ENCODE measurements at regions not wholly inside any gene's neighbourhood (a gene's known extent, or its start where the extent isn't known, plus 50 kb on each side); places are given as distances from the start of the nearest gene placed in this dataset.

DNA sequence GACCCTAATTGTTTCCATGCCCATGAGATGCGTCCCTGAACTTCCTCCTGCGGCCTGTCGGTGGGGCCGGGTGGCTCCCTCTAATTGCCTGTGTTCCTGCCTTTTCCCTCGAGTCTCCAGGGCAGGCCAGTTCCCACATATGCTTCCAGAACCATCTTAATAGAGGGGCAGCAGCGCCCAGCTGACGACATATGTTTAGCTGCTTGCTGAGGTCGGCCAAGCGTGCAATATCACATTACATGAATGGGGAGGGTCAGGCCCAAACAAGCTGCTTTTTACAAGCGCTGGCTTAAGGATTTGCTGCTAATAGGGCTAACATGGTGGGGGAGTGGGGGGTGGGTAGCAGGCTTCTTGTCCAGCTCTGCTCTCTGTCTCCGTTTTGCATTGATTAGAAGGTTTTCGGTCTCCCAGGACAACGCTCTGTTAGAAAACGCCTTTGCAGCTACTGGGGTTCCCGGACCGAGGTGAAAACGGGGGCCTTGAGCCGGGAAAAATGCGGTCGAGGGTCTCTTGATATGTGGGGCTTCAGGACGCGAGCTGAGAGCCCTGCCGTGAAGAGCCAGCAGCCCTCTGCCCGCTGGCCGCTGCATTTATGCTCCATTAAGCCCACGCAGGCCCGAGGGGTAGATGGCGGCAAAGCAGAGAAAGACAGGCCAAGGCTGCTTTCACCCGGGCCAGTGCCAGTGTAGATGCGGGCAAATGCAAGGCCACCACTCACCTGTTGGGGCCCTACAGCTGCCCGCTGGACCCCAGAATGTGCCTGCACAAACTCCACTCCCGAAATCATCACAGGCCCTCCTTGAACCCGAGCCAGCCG, 308.5 kb downstream of the BMP7 start:
- intact Hi-C loops (cut with DNase I), result no loop called here
- no peak for ATAC-seq (ENCODE audit: poor library complexity)
- no peak for DNase-seq

DNA sequence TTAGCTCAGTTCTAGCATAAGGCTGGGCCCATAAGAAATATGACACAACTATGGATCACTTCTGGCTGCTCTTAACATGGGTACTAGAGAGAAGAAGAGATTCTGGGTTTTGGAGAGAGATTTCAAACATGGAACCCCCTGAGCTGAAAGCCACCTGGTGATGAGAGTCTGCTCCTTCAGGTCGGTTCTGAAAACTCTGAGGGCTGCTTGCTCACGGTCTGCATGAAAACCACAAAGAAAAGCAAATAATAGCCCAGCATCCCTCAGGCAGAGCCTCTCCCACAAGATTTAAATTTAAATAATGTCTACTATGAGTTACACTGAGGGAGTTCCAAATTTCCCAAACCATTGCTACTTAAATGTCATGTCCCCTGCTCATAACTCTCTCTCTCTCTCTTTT, 301.5 kb downstream of the BMP7 start:
- DNase-seq (no peak), ATAC-seq (ENCODE audit: poor library complexity) (no peak)
- intact Hi-C loops (cut with DNase I), result no loop called here

DNA sequence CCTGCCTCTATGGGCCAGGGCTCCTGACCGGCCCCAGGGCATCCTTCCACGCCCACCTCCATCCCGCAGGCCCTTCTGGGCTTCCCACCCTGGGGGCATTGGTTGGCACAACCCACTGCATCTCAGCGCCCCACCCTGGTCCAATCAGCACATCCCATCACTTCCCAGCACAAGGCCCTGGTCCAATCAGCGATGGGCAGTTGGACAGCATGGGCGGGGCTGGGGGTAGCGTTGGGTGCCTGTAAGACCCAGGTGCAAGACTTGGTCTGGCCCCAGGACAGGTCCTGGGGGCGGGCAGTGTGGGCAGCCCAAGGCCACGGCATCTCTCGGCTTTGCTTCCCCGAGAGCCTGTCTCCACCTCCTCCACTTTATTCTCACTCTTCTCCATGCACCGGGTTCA, 298.5 kb downstream of the BMP7 start:
- ATAC-seq (ENCODE audit: poor library complexity) (no peak), DNase-seq (no peak)
- intact Hi-C loops (cut with DNase I), result no loop called here

DNA sequence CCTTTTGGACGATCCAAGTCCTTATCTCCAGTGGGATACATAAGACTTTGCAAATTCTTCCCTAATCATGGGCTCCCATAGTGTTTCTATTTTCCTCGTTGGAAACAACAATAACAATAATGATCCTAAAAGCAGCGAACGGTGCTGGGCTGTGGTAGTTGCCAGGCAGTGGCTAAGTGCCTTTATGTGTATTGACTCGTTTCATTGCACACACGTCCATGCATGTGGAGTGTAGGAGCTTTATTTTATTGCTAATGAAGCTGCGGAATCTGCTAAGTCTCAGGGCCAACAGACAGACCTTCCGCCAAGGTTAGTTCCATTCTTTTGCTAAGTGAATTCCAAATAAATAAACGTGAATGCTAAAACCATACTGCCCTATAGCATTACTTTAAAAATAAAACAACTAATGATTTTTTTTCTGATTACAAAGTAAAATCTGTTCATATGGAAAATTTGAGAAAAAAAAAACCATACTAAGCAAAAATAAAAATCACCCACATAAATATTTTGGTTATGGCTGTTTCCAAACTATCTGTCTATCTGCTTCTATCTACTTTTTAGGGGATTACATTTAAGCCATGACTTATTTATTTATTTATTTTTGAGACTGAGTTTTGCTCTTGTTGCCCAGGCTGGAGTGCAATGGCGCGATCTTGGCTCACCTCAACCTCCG, 297.9 kb downstream of the BMP7 start:
- DNase-seq (no peak), ATAC-seq (ENCODE audit: poor library complexity) (no peak)
- intact Hi-C loops (cut with DNase I), result no loop called here

DNA sequence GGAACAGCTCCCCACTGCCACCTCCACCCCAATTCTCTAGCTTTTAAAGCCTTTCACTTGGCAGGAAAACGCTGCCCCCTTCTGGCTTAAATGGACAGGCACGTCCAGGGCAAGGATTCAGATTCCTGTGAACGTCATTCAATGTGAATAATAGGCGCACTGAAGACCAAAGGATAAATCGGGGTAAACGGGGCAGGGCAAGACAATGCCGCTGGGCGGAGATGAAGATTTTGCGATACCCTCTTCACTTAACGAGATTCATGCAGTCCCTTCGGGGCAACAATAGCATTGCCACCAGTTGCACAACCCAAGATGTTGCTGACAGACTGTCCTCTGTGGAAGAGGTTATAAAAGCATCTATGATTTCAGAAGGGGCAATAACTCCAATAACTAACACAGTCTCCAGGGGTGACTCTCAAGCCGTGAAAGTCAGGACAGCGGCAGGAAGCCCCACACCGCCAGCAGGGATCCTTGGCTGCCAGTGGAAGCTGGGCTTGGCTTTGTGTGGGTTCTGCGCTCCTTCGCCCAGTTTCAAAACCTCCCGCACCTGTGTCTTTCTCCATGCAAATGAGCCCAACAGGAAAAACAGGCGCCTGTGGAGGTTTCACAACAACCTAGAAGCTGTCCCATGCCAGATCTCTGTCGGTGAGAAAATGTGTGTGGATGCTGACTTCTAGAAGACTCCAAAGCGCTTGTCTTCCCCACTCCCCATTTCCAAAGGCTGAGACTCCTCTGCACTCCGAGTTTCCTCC, 291.8 kb downstream of the BMP7 start:
- intact Hi-C loops (cut with DNase I), result no loop called here

DNA sequence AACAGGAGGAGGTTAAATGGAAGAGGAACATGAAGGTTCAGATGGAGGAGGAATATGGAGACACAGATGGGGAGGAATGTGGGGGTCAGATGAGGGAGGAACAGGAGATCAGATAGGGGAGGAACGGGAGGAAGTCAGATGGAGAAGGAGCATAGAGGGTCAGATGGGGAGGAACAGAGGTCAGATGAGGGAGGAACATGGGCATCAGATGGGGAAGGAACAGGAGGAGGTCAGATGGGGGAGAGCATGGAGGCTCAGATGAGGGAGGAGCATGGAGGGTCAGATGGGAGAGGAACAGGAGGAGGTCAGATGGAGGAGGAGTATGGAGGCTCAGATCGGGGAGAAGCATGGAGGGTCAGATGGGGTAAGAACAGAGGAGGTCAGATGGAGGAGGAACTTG, 290.6 kb downstream of the BMP7 start:
- no peak for DNase-seq
- ATAC-seq (ENCODE audit: poor library complexity), result no peak
- intact Hi-C loops (cut with DNase I), result no loop called here

More for the DNA sequence above, 291.8 kb downstream of the BMP7 start:
- no peak for ATAC-seq (ENCODE audit: poor library complexity)
- DNase-seq, result no peak

DNA sequence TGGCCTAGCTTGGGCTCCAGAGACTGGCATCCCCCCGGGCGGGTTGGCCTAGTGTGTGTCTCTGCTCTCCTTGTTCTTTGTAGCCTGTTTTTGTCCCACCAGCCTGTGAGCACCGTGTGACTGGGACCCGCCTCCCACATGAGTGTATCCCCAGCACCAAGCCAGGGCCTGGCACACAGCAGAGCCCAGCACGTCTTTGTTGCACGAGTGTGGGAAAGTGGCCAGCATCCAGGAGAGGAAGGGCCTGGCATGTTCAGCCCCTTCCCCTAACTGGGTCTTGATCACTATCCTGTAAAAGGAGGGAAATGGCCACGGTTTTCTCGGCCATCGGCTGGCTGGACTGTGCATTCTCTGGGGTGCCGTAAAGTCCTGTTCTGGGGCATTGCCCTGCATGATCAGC, 290.1 kb downstream of the BMP7 start:
- no peak for DNase-seq
- no peak for ATAC-seq (ENCODE audit: poor library complexity)
- intact Hi-C loops (cut with DNase I), result no loop called here

DNA sequence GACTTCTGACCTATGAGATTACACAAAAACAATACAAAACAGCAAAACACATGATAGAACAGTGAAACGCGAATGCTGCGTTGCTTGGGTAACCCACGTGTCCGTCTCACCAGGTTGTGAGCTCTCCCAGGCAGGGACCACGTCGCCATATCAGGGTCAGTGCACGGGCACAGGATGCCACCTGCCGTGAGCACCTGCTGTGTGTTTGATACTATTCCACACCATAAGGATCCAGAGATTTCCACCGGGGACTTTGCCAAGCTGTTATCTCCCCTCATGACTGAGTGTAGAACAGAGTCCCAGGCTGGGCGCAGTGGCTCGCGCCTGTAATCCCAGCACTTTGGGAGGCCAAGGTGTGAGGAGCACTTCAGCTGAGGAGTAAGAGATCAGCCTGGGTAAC, 288.0 kb downstream of the BMP7 start:
- intact Hi-C loops (cut with DNase I), result no loop called here
- DNase-seq (no peak), ATAC-seq (ENCODE audit: poor library complexity) (no peak)

DNA sequence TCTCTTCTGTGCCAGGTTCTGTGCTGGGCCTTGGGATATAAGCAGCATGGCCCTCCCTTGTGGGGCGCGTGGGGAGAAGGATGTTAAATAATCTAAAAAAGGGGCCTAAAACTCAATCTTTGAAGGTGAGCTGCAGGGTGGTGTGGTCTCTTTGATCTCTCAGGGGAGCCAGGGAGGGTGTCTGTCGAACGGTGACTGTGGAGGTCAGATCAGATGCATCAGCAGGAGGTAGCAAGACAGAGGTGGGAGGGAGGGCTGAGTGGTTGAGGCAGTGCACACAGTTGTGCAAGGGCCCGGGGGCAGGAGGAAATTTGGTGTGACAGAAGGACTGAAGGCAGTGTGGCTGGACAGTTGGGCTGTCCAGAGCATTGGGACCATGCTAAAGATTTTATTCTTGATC, 287.3 kb downstream of the BMP7 start:
- intact Hi-C loops (cut with DNase I), result no loop called here
- ATAC-seq (ENCODE audit: poor library complexity), result no peak
- no peak for DNase-seq

DNA sequence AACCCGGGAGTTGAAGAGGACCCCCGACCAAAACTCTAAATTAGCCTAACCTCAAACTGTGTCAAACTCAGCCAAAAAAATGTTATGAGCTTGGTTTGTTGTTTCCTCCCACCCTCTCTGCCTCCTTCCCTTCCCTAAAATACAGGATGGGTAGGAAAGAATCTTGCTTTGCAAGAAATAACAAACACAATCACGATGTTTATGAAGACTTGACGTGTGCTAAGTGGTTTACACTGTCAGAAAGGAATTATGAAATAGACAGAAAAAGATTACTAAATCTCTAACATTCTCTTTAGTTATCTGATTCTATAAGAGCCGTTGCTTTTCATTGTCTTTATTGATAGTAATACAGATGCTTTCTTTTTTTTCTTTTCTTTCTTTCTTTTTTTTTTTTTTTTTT, 285.1 kb downstream of the BMP7 start:
- no peak for ATAC-seq (ENCODE audit: poor library complexity)
- intact Hi-C loops (cut with DNase I), result no loop called here

DNA sequence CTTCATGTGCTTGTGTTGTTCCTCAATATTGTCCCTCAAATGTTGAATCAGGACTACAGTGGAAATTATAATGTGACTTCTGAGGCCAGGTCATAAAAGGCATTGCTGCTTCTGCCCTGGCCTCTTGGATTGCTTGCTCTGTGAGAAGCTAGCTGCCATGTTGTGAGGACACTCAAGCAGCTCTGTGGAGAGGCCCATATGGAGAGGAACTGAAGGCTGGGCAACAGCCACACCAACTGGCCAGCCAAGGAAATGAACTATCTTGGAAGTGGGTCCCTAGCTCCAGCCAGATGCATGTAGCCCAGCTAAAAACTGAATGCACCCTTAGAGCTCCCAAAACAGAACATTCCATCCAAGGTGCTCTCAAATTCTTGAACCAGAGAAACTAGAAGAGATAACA, 282.6 kb downstream of the BMP7 start:
- ATAC-seq (ENCODE audit: poor library complexity) (no peak), DNase-seq (no peak)
- intact Hi-C loops (cut with DNase I), result no loop called here

More for the DNA sequence above, 285.1 kb downstream of the BMP7 start:
- no peak for DNase-seq

DNA sequence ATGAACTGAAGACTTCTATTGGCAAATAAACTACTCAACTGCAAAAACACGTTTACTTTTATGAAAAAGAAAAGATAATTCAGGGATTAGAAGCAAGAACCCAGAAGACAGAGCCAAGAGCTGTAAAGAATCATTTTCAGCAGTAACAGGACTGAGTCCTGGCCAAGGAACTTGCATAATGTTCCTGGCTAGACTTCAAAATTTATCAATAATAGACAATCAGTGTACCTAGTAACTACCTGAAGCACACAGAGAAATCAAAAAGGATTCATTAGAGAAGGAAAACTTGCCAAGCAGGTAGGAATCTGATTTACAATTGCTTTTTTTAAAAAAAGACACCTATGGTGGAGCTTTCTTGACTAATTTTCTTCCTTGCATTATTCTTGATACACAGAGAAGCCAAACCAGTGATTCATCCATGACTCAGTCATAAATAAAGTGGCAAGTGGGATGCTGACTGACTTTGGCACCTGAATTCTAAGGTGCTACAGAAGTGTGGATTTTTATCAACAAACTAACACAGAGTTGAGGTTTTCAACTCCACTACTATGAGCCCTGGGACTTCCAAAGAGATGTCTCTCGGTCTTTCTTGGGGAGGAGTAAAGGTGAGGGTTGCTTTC, 281.3 kb downstream of the BMP7 start:
- DNase-seq (no peak), ATAC-seq (ENCODE audit: poor library complexity) (no peak)
- intact Hi-C loops (cut with DNase I), result no loop called here

DNA sequence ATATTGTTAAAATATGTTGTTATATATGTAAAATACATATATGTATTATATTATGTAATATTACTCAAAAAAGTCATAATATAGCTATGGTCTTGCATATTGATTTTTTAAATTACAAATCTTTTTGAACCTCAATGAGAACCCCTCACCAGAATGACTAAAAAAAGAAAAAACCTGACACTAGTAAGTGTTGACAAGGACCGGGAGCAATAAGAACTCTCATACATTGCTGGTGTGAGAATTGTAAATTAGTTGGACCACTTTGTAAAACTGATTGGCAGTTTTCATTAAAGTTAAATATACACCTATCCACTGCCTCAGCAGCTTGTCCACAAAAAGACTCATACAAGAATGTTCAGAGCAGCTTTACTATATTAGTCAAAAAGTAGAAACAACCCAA, 280.0 kb downstream of the BMP7 start:
- ATAC-seq (ENCODE audit: poor library complexity) (no peak), DNase-seq (no peak)
- intact Hi-C loops (cut with DNase I), result no loop called here

DNA sequence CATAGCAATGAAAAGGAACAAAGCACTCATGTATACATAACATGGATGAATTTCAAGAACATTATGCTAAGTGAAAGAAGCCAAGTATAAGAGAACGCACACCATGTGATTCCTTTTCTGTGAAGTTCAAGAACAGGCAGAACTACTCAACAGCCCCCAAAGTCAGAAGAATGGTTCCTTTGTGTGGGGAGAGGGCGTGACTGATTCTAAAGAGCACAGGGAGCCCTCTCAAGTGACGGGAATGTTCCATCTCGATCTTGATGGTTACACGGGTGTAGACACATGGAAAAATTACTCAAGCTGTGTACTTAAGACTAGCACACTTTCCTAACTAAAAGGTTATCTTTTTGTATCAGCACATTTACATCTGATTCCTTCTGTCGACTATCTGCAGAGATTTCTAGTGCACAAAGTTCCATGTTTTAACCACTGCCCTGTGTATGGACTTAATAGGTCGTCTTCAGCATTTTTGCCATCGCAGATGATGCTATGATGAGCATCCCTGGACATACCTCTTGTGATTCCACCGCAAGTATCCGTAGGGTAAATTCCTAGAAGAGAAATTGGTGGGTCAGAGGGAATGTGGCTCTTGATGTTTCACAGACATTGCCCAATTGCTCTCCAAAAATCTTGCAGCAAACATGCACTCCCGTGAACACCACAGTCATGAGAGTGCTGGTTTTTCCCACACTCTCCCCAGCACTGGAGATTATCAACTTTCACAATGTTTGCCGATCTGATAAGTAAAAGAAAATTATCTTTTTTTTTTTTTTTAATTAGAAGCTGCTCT, 279.3 kb downstream of the BMP7 start:
- DNase-seq (no peak), ATAC-seq (ENCODE audit: poor library complexity) (no peak)
- intact Hi-C loops (cut with DNase I), result no loop called here

DNA sequence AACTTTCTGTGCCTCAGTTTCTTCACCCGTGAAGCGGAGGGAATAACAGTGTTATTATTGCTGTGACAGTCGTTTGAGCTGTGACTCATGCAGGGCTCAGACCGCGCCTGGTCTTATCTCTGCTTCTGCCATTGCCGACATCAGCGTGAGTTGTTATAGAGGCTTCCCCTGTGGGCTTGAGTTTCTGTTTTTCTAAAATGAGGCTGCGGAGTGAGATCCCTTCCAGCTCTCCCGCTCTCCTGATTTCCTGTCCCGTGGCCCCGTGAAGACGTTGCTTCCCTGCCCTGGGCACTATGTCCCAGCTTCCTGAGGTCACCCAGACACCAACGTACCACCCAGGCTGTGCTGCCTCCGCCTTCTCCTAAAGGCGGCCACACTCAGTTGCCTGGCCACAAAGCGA, 278.5 kb downstream of the BMP7 start:
- intact Hi-C loops (cut with DNase I), result no loop called here

DNA sequence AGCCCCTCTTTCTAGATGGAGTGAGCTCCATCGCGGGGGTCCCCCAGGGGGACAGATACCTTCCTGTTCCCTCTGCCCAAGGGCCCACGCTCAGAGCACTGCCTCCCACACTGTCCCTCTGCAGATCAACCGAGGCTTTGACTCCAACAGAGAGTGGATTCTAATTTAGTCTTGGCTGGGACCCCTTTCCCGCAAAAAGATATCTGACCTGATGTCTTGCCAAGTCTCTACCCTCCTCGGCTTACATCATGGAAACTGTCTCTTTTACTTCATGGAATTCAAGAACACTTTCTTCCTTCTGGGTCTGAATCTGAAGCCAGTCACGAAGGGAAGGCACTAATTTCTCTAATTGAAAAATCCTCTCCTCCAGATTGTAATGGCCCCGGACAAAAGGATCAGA, 278.0 kb downstream of the BMP7 start:
- no peak for DNase-seq
- no peak for ATAC-seq (ENCODE audit: poor library complexity)
- intact Hi-C loops (cut with DNase I), result no loop called here

More for the DNA sequence above, 278.5 kb downstream of the BMP7 start:
- ATAC-seq (ENCODE audit: poor library complexity) (no peak), DNase-seq (no peak)

DNA sequence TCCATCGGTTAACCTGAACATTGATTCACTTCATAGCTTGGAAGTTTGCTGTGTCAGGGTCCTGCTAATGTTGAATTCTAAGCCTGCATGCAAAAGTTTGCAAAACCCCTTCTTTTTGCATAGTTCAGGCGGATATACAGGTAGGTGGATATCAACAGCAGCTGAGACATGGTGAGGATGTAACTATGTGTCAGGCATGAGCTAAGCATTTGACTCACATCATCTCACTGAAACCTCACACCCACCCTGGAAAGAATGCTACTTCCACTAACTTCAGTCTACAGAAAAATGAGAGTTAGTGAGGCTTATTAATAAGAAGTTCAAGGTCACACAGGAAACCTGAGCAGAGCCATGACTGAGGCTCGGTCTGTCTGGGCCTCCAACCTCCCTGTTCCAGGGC, 276.9 kb downstream of the BMP7 start:
- no peak for ATAC-seq (ENCODE audit: poor library complexity)
- intact Hi-C loops (cut with DNase I), result no loop called here
- no peak for DNase-seq

DNA sequence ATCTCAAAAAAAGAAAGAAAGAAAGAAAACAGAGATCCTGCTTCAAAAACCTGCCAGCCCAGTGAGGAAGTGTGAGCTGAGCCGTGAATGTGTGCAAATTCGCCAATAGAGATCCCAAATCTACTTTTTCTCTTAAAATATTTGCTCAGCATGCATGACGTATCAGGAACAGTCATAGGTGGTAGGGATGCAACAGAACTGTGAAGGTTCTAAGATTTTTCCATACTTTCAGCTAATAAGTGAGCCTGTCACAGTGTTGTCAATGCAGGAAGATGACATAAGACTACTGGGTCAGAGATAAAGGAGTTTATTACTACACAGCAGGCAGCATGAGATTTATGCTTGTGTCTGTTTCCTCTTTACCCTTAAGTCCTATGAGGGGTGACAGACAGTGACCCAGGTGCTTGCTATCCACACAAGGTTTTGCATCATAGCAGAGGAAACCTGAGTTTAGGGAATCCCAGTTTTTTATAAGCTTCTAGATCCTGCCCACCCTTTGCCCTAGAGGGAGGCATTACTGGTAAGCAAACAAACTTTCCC, 273.4 kb downstream of the BMP7 start:
- ATAC-seq (ENCODE audit: poor library complexity), result no peak
- no peak for DNase-seq
- intact Hi-C loops (cut with DNase I), result no loop called here

Measured in Right ventricle myocardium superior (tissue), 1 donor.